Ovary (tissue), 3 donors: ENCODE measurements at regions not wholly inside any gene's neighbourhood (a gene's known extent, or its start where the extent isn't known, plus 50 kb on each side); places are given as distances from the start of the nearest gene placed in this dataset.

Experiments
- CTCF ChIP-seq, 3 donors: fragments of 450-650 bp in 2 of 3; fragments of 200-600 bp in 1 of 3; IDR thresholded peaks; one replicate each; pipeline versions ENCODE4 v1.5.1 to v1.8.0; 2016 to 2022; ENCODE audit warnings: antibody characterized with exemption in 3 of 3, mild to moderate bottlenecking in 1 of 3
- POLR2A ChIP-seq: fragments of 450-650 bp; IDR thresholded peaks from one replicate; pipeline ENCODE4 v1.6.1; 2017; ENCODE audit warnings: antibody characterized with exemption, mild to moderate bottlenecking, moderate library complexity
- donor health status: DM: no; HTN: no; CAD: no.

- TF ChIP-seq POLR2A (no peak), CTCF (IDR thresholded peaks at IDR 0.05) (no peak)
Measured at GRCh38 chr20:22020201-22020600, 314.7 kb downstream of the PAX1 start.
